ENCODE measurements at regions not wholly inside any gene's neighbourhood (a gene's known extent, or its start where the extent isn't known, plus 50 kb on each side); places are given as distances from the start of the nearest gene placed in this dataset.

DNA sequence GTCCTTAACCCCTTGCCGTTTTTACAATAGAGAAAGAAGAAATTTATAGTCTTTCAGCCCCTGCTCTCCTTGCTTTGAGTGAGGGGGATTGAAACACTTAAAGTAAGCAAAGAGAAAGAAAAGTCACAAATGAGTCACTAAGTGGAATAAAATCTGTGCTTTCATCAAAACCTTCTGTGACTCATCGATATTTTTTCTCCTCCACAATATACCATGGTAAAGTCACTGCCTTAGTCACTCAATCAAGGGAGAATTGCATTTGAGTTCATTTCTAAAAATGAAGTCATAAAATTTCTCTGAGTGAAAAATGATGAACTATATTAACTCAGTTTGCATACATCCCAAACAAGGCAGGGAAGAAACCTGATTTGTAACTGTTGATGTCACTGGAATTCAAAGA lies 470.3 kb downstream of the FOXG1 start:
- Histone ChIP-seq H3K4me2 (ENCODE audit: insufficient read depth, low read length) (no peak overlapping the region), H3K4me1 (replicated peaks in 1 of 2; ENCODE audit: control insufficient read depth in 2 of 2, insufficient read depth in 2 of 2, low read length in 2 of 2) (no peaks in the 10 kb centered on the region), H3K9me3 (replicated peaks; ENCODE audit: control insufficient read depth, insufficient read depth, low read depth, low read length) (no peaks in the 10 kb centered on the region), H2AFZ (ENCODE audit: low read depth, low read length) (no peak overlapping the region), H3K4me3 (no peak overlapping the region), H3K27me3 (ENCODE audit: control insufficient read depth in 2 of 2, insufficient read depth in 2 of 2, low read length in 2 of 2) (no peaks in the 10 kb centered on the region), H3K9ac (ENCODE audit: insufficient read depth in 1 of 2, low read depth in 2 of 2, low read length in 2 of 2) (no peak overlapping the region), H3K27ac (ENCODE audit: extremely low read depth, low read depth, low read length) (no peak overlapping the region), H3K9me1 (ENCODE audit: control insufficient read depth, insufficient read depth, low read length) (no peaks in the 10 kb centered on the region), H4K20me1 (replicated peaks; ENCODE audit: control insufficient read depth, insufficient read depth, low read length) (no peaks in the 10 kb centered on the region), H3K36me3 (ENCODE audit: control insufficient read depth, insufficient read depth, low read length) (no peaks in the 10 kb centered on the region), H3K79me2 (ENCODE audit: control insufficient read depth, insufficient read depth, low read length) (no peaks in the 10 kb centered on the region)
- 0% methylated on average over 2 of the region's 2 CpGs for WGBS (ENCODE audit: insufficient coverage, low coverage, missing lambda C conversion rate)
- TF ChIP-seq EHMT2 (IDR thresholded peaks at IDR 0.05) (no peak), ZNF384 (IDR thresholded peaks at IDR 0.05; ENCODE audit: low read depth, low read length) (no peak), RBM22 (IDR thresholded peaks at IDR 0.05; ENCODE audit: low read depth, low read length, poor library complexity, severe bottlenecking) (no peak), NR2C2 (CRISPR knock-in tag; IDR thresholded peaks at IDR 0.05) (no peak), NR2C2 (tag; IDR thresholded peaks at IDR 0.05) (no peak), CC2D1A (IDR thresholded peaks at IDR 0.05) (no peak), TEAD1 (CRISPR knock-in tag; IDR thresholded peaks at IDR 0.05) (no peak), POU5F1 (IDR thresholded peaks at IDR 0.05; ENCODE audit: borderline replicate concordance, low read depth, low read length, partially characterized antibody) (no peak), ZFP1 (CRISPR knock-in tag; IDR thresholded peaks at IDR 0.05) (no peak), GABPB1 (CRISPR knock-in tag; IDR thresholded peaks at IDR 0.05) (no peak), KLF16 (IDR thresholded peaks at IDR 0.05) (no peak), ZFX (CRISPR knock-in tag; IDR thresholded peaks at IDR 0.05) (no peak), NCOA4 (IDR thresholded peaks at IDR 0.05; ENCODE audit: partially characterized antibody) (no peak), TEAD4 (IDR thresholded peaks at IDR 0.05; ENCODE audit: low read length) (no peak), TEAD4 (CRISPR knock-in tag; IDR thresholded peaks at IDR 0.05; ENCODE audit: borderline replicate concordance) (no peak), KLF6 (CRISPR knock-in tag; IDR thresholded peaks at IDR 0.05; ENCODE audit: borderline replicate concordance) (no peak)
- CTCF ChIA-PET (ENCODE audit: low intra/inter-chr PET ratio), result no interaction called here
- FAIRE-seq, result no peak
- no peak for ATAC-seq
- intact Hi-C loops (cut with micrococcal nuclease) (no loop called here), in situ Hi-C loops (cut with MboI) (no loop called here)
- DNase-seq (ENCODE audit: extremely low read depth in 1 of 4, low spot score in 3 of 4), result no peak
- BruUV-seq (replicated peaks), result no TSS peak
- POLR2A ChIA-PET, result no interaction called here
